Renal pelvis (tissue), 1 donor: ENCODE measurements at regions not wholly inside any gene's neighbourhood (a gene's known extent, or its start where the extent isn't known, plus 50 kb on each side); places are given as distances from the start of the nearest gene placed in this dataset.

Source experiments
- DNase-seq: peaks from one replicate; pipeline ENCODE4 v3.0.0-alpha.2; 2013

DNA sequence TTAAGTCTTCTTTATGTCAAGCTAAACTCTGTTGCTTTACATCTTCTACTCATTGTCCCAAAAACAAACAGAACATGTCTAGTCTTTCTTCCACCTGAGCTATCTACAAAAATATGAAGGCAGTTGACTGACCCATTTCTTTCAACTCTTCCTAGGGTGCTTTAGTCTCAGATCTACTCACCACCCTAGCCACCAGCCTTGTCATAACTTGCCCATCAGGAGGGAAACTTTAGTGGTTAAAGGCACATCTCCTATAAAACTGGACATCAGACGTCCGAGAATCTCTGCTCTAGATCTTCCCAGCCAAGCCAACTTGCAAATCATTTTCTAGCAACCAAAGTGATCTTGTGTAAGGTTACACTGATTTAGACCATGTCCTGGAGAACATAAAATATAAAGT is 205.0 kb downstream of the ACTL7B start:
- DNase-seq, result no peak

- no peak for DNase-seq
Observed at GRCh38 chr9:108645520-108645919, 210.3 kb downstream of the ACTL7B start.

- no peak for DNase-seq
Observed at GRCh38 chr9:108643731-108644510, 211.9 kb downstream of the ACTL7B start.

DNA sequence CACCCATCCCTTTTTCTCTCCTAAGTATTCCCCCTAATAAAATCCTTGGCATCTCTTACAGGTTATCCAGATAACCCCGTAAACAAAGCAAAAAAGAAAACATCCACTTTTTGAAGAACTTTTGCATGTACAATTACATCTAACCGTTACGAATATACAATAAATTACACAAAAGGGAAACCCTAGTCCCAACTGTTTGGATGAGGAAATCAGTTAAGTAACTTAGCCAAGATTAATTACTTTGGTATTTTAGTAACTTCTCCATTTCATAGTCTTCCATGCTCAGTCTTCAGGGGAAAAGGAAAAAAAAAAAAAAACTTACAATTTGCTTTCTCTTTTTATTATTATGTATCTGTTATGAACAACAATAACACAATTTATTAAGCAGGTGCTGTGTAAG is 212.9 kb downstream of the ACTL7B start:
- no peak for DNase-seq

DNA sequence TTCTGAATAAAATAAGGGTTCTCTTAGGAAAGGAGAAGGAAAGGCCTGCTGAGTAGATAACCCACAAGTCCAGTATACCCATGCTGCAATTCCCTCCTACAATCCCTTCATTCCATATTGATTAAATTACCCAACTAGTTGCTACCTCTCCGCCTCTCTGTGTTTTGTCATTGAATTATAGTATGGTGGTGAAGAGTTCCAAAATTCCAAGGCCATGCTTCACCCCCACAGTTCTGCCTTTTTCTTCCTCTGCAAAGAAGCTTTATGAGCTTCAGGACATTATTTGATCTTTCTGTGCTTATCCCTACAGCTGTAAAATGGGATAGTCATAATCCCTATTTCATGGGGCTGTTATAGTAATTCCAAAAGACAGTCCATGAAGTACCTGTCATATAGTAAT is 215.6 kb downstream of the ACTL7B start:
- DNase-seq, result no peak

DNA sequence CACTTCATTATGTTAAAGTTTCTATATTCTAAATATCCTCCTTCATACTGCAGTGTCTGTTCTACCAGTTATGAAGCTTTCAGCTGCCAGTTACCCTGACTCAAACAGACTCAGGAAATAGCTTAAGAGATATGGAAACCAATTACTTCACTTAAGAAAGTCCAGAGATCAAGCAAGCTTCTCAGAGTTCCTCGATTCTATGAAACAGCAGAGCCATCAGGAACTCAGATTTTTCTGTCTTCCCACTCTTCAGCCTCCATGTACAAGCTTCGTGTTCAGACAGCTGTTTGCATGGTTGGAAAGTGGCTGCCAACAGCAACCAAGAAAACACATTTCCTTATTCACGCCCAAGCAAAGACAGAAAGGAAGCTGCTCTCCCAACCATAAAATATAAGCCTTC is 216.1 kb downstream of the ACTL7B start:
- DNase-seq, result no peak

- no peak for DNase-seq
Observed at GRCh38 chr9:108639091-108639490, 216.7 kb downstream of the ACTL7B start.

DNA sequence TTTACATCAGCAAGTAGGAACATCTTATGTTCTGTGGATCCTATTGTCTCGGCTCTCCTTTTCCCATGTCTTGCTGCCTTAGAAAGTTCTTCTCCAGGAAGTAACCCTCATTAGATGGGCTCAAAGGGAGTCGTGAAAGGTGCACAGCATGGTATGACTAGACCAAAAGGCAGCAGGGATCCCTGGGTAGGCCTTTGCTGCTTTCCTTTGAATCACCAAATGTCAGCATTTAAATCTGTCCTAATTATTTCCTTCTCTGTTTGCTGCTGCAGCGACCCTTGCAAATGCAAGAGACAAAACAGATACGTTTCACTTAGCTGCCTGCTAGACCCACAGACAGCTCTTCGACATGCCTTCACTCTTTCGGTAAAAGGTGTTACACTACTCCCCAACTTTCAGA is 218.4 kb downstream of the ACTL7B start:
- no peak for DNase-seq

DNA sequence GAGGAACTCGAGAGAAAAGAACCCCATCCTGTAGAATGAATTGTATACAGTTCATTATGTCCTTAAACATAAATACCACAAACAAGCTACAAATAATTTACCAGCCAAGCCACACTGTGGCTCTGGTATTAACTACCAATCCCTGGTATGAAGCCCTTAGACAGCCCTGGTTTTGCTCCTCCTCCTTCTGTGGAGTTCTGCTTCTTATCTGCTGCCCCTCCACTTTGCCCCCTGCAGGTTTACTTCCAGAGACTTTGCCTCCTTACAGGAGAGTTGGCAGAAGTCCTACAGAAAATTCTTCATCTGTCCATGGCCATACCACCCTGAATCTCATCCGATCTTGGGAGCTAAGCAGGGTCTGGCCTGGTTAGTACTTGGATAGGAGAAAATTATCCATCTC is 219.8 kb downstream of the ACTL7B start:
- no peak for DNase-seq

DNA sequence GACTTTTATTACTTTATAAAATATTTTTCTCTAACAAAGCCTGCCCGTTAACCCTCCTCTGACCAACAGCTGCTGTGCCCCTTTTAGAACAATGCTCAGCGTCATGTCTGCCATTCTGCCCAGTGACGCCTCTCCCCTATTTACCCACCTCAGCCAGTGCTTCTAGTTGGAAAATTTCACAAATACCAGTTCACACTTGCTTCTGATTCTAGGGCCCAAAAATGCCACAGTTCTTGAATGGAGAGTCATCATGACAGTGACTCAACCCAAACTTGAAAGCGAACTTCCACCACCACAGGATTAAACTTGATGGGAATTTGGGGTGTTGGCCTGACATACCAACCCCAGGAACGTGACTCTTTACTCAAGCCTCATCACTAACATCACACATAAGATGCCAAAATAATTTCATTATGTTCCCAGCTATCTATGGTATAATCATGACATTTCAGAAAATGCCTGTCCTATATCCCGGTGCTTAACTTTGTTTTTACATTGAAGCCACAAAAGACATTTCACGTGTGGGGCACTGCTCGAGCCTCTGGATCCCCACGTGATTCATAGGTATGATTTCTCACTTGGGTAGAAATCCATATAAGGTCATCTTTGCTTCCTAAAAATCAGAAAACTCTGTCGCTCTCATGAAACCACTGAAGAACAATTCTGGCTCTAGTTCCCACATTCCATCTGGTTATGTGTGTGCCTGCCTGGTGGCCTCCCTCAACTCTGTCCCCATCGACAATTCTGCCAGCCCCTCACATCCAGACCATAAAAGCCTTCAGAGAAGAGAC is 220.9 kb downstream of the ACTL7B start:
- no peak for DNase-seq

DNA sequence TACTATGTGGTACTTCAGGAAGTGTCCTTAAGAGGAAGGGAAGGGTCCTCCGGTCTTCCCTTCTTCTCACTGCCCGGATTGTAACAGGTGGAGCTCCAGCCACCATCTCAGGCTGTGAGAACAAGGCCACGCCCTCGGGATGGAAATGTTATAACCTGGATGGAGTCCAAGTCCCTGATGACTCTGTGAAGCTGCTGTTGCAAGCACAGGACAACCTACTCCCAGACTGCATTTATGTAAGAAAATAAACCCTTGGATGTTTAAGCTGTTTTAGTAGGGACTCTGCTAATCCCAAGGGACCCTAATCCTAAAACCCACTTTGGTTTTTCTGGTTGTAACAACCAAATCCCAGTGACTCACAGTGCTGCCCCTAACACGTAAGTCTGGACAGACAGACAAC is 221.6 kb downstream of the ACTL7B start:
- DNase-seq, result no peak

DNA sequence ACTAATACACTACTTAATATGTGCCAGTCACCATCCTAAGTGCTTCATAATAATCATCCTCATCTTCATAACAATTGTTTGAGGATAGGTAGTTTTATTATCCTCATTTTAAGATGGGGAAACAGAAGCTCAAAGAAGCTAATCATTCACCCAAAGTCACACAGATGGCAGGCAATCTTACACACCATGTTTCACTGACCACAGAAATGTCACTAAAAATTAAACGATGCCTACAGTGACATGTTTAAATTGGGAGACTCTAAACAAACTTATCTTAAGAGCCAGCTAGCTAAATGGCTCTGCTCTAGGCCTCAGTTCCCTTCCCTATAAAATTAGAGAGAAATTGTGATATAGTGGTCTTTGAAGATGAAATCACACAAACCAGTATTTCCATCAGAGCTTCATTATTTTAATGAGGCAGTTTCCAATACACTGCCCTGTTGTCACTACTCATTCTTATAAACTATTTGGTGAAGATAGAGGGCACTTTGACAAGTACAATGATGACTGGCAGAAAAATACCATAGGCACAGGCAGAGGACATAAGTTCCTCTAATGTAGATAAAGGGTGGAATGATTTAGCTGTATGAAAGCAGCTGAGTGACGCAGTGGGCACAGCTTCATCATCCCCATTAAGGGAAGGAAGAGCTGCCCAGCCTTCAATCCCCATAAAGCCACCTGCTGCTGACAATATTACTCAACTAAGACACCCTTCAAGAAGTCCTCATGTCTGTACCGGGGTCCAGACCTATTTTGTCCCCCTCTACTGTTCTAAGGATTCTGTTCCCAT is 224.1 kb downstream of the ACTL7B start:
- no peak for DNase-seq

GRCh38 chr9:108628316-108628715 is 227.5 kb downstream of the ACTL7B start:
- no peak for DNase-seq

- no peak for DNase-seq
Observed at GRCh38 chr9:108626743-108627142, 229.0 kb downstream of the ACTL7B start.

DNA sequence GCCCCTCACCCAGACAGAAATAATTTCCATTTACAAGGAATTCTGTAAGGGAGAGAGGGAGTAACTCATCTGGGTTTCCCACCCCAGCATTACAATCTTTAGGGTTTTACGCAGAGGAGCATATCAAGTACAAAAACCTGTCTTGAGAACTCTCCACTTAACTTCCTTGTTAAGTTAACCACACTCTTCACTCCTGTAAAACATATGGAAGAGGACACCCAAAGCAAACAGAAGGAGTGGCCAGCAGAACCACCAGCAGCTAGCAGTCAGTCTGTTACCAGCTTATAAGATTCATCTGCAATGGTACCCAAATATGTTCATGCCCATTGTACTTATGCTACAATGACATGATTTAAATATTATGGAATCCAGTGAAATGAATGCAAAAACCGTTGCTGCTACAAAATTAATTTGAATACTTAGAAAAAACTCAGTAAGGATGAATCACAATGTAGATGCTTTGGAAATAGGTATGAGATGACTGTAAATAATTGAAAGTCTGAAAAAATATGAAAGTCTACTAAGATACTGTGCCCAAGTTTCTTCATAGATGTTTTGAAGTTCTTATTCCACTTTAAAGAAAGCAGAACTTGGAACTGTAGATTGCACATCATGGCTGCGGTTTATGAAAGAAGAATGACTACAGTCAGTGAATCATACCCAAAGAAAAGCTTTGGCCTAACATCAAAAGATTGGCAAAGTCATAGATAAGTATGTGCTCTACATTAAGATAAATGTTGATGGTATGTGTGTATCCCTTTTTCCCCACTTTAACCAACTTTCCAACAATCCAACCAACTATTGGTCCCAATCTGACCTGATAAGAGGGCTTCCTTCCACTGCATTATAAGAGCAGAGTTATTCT is 233.6 kb downstream of the ACTL7B start:
- DNase-seq, result no peak

GRCh38 chr9:108620767-108621166 is 235.0 kb downstream of the ACTL7B start:
- no peak for DNase-seq

- DNase-seq, result no peak
Observed at GRCh38 chr9:108618906-108619550, 236.8 kb downstream of the ACTL7B start.

DNA sequence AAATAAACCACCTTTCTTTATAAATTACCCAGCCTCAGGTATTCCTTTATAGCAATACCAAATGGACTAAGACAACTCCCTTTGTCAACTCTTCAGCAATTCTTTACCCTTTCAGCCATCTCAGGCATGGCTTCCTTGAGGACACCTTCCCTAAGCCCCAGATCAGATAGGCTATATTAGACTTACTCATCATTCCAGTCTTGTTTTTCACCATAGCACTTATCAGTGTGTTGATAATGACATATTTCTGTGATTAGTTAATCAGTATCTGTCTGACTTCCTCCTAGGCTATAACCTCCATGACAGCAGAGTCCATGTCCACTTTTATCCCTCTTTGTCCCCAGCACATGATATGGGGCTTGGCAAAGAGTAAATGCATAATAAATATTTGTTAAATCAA is 238.1 kb downstream of the ACTL7B start:
- DNase-seq, result no peak

- DNase-seq, result no peak
Observed at GRCh38 chr9:108615152-108615551, 240.6 kb downstream of the ACTL7B start.

DNA sequence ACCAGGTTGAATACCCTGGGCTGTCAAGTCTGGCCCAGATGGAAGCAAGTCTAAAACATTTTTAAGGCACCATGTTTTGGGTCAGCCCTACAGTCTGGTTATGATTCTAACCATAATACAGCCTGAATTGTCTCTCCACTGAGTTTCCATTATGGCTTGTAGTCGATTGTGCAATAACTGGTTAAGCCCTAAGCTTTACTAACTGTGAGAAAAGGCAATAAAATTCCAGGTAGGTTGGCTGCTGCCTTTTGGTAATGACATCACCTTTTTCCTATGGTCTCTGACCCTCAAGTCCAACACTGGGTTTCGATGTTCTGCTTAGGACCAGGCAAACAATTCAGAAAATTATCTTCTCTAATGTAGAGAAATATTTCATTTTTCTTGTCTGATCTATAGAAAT is 243.3 kb downstream of the ACTL7B start:
- no peak for DNase-seq

DNA sequence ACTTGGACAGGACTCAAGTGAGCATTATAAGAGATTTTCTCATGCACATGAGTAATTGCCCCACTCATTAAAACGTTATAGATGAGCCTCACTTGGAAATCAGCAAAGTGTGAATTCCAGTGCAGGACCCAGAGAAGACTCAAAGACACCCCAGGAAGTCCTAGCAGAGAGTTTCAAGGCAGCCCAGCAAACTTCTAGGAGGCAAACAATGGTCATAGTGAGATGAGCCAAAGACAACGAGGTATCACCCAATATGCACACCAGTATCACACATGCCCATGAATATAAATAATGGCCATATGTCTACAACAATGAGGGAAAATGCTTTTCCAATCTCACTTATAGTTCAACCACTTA is 245.9 kb downstream of the ACTL7B start:
- DNase-seq, result no peak
